Right atrium auricular region (tissue), 2 donors: ENCODE measurements at regions not wholly inside any gene's neighbourhood (a gene's known extent, or its start where the extent isn't known, plus 50 kb on each side); places are given as distances from the start of the nearest gene placed in this dataset.

Source experiments
- DNase-seq: peaks from one replicate; pipeline ENCODE4 v3.0.0-alpha.2; 2019; ENCODE audit warnings: low spot score
- H3K27ac ChIP-seq, 2 donors: fragments of 200-600 bp; sonication (generic); 1 replicate in 1 of 2; 2 replicates in 1 of 2; pipeline ENCODE4 v1.5.1; 2016 to 2019
- H3K27me3 ChIP-seq, 2 donors: fragments of 200-600 bp; sonication (generic); one replicate each; pipeline versions ENCODE4 v1.5.1 to v1.6.0; 2017 to 2019
- H3K36me3 ChIP-seq: fragments of 200-600 bp; sonication (generic); one replicate; pipeline ENCODE4 v1.5.1; 2016
- H3K4me1 ChIP-seq, 2 donors: fragments of 200-600 bp; sonication (generic); one replicate each; pipeline versions ENCODE4 v1.5.1 to v1.6.0; 2017 to 2019
- H3K4me3 ChIP-seq, 2 donors: fragments of 200-600 bp; sonication (generic); 1 replicate in 1 of 2; 2 replicates in 1 of 2; pipeline ENCODE4 v1.5.1; 2017 to 2019; ENCODE audit warnings: mild to moderate bottlenecking in 1 of 2, moderate library complexity in 1 of 2
- H3K9me3 ChIP-seq, 2 donors: fragments of 200-600 bp; sonication (generic); one replicate each; pipeline ENCODE4 v1.5.1; 2019
- CTCF ChIP-seq, 2 donors: fragments of 200-600 bp; sonication (generic); IDR thresholded peaks; one replicate each; pipeline ENCODE4 v1.5.1; 2019; ENCODE audit warnings: antibody characterized with exemption in 2 of 2

GRCh38 chr12:114131824-114132223 lies 165.7 kb upstream of the RBM19 start:
- Histone ChIP-seq H3K27ac (no peak overlapping the region), H3K36me3 (no peaks in the 10 kb centered on the region), H3K4me1 (no peaks in the 10 kb centered on the region), H3K27me3 (no peaks in the 10 kb centered on the region), H3K9me3 (no peaks in the 10 kb centered on the region), H3K4me3 (no peak overlapping the region)
- peak; percentile 5 to 55 for TF ChIP-seq CTCF (IDR thresholded peaks at IDR 0.05)
- no peak for DNase-seq

GRCh38 chr12:114123108-114123507 lies 157.0 kb upstream of the RBM19 start:
- no peaks in the 10 kb centered on the region for H3K9me3 ChIP-seq
- H3K4me3 ChIP-seq: no peak overlapping the region
- no peaks in the 10 kb centered on the region for H3K4me1 ChIP-seq
- H3K36me3 ChIP-seq: no peaks in the 10 kb centered on the region
- TF ChIP-seq CTCF (IDR thresholded peaks at IDR 0.05): no peak
- no peak for DNase-seq
- H3K27me3 ChIP-seq: no peaks in the 10 kb centered on the region
- no peak overlapping the region for H3K27ac ChIP-seq

GRCh38 chr12:114122016-114122415 lies 155.9 kb upstream of the RBM19 start:
- DNase-seq: no peak
- TF ChIP-seq CTCF (IDR thresholded peaks at IDR 0.05): no peak
- Histone ChIP-seq H3K9me3 (no peaks in the 10 kb centered on the region), H3K27ac (no peak overlapping the region), H3K4me1 (no peaks in the 10 kb centered on the region), H3K36me3 (no peaks in the 10 kb centered on the region), H3K27me3 (no peaks in the 10 kb centered on the region), H3K4me3 (no peak overlapping the region)

GRCh38 chr12:114119316-114119715 lies 153.2 kb upstream of the RBM19 start:
- Histone ChIP-seq H3K9me3 (peaks cover 0 to 12% of the 10 kb centered on the region in 2 donors), H3K27ac (no peak overlapping the region), H3K4me3 (no peak overlapping the region), H3K36me3 (no peaks in the 10 kb centered on the region), H3K4me1 (no peaks in the 10 kb centered on the region), H3K27me3 (no peaks in the 10 kb centered on the region)
- TF ChIP-seq CTCF (IDR thresholded peaks at IDR 0.05): no peak
- no peak for DNase-seq

GRCh38 chr12:114096461-114096860 lies 130.3 kb upstream of the RBM19 start:
- no peaks in the 10 kb centered on the region for H3K9me3 ChIP-seq

More at GRCh38 chr12:114096461-114096860, 130.3 kb upstream of the RBM19 start:
- DNase-seq: no peak
- no peaks in the 10 kb centered on the region for H3K27me3 ChIP-seq
- TF ChIP-seq CTCF (IDR thresholded peaks at IDR 0.05): no peak
- no peaks in the 10 kb centered on the region for H3K4me1 ChIP-seq
- no peak overlapping the region for H3K27ac ChIP-seq
- H3K4me3 ChIP-seq: no peak overlapping the region
- H3K36me3 ChIP-seq: no peaks in the 10 kb centered on the region
